Glutamatergic neuron (in vitro differentiated cells): ENCODE measurements at regions not wholly inside any gene's neighbourhood (a gene's known extent, or its start where the extent isn't known, plus 50 kb on each side); places are given as distances from the start of the nearest gene placed in this dataset.

Experiments
- DNase-seq: peaks from one replicate; pipeline ENCODE4 v3.0.0; 2022
- H3K27ac Mint-ChIP-seq: one replicate; pipeline ENCODE4 v1.8.0; 2020; ENCODE audit warnings: mild to moderate bottlenecking, mixed read lengths, inconsistent platforms; ENCODE audit not compliant: unreplicated experiment
- H3K27me3 Mint-ChIP-seq: one replicate; pipeline ENCODE4 v1.8.0; 2020; ENCODE audit warnings: mild to moderate bottlenecking, moderate library complexity, mixed read lengths, inconsistent platforms; ENCODE audit not compliant: unreplicated experiment
- H3K36me3 Mint-ChIP-seq: one replicate; pipeline ENCODE4 v1.8.0; 2020; ENCODE audit warnings: mild to moderate bottlenecking, mixed read lengths, inconsistent platforms; ENCODE audit not compliant: unreplicated experiment
- H3K4me1 Mint-ChIP-seq: one replicate; pipeline ENCODE4 v1.8.0; 2020; ENCODE audit warnings: mild to moderate bottlenecking, low read depth, mixed read lengths, inconsistent platforms; ENCODE audit not compliant: unreplicated experiment
- H3K4me3 Mint-ChIP-seq: one replicate; pipeline ENCODE4 v1.8.0; 2020; ENCODE audit warnings: mild to moderate bottlenecking, mixed read lengths, inconsistent platforms; ENCODE audit not compliant: unreplicated experiment
- H3K9me3 Mint-ChIP-seq: one replicate; pipeline ENCODE4 v1.8.0; 2020; ENCODE audit warnings: mild to moderate bottlenecking, moderate library complexity, mixed read lengths, inconsistent platforms; ENCODE audit not compliant: unreplicated experiment
- CTCF ChIP-seq: fragments of 200-600 bp; sonication (generic); IDR thresholded peaks from one replicate; pipeline ENCODE4 v1.5.0; 2021; ENCODE audit not compliant: partially characterized antibody, unreplicated experiment

GRCh38 chr2:13607139-13607538 lies 890.4 kb downstream of the TRIB2 start:
- Mint-ChIP-seq H3K4me1 (peaks cover 18% of the 10 kb centered on the region), H3K36me3 (no peaks in the 10 kb centered on the region), H3K27ac (peak overlapping the region; percentile 62), H3K27me3 (peaks cover 3% of the 10 kb centered on the region), H3K9me3 (no peaks in the 10 kb centered on the region), H3K4me3 (no peak overlapping the region)
- TF ChIP-seq CTCF: no peak
- DNase-seq: no peak

- Mint-ChIP-seq H3K27me3 (peaks cover 8% of the 10 kb centered on the region), H3K4me3 (no peak overlapping the region), H3K9me3 (peaks cover 17% of the 10 kb centered on the region), H3K27ac (no peak overlapping the region), H3K36me3 (no peaks in the 10 kb centered on the region), H3K4me1 (peaks cover 13% of the 10 kb centered on the region)
- TF ChIP-seq CTCF: no peak
- DNase-seq: no peak
Measured at GRCh38 chr2:13611939-13612338, 895.2 kb downstream of the TRIB2 start.

- Mint-ChIP-seq H3K27ac (peak overlapping the region; percentile 97), H3K4me3 (no peak overlapping the region), H3K27me3 (peaks cover 10% of the 10 kb centered on the region), H3K36me3 (peaks cover 10% of the 10 kb centered on the region), H3K4me1 (peaks cover 23% of the 10 kb centered on the region), H3K9me3 (peaks cover 24% of the 10 kb centered on the region)
- no peak for TF ChIP-seq CTCF
- DNase-seq: peak; percentile 50
Measured at GRCh38 chr2:13616059-13616458, 899.3 kb downstream of the TRIB2 start.

GRCh38 chr2:13616616-13617015 lies 899.9 kb downstream of the TRIB2 start:
- no peak for TF ChIP-seq CTCF
- DNase-seq: peak; percentile 56
- Mint-ChIP-seq H3K4me3 (peak overlapping the region; percentile 49), H3K27me3 (peaks cover 10% of the 10 kb centered on the region), H3K9me3 (peaks cover 24% of the 10 kb centered on the region), H3K4me1 (peaks cover 23% of the 10 kb centered on the region), H3K27ac (peak overlapping the region; percentile 97), H3K36me3 (peaks cover 10% of the 10 kb centered on the region)

- TF ChIP-seq CTCF: no peak
- Mint-ChIP-seq H3K4me1 (peaks cover 2% of the 10 kb centered on the region), H3K27me3 (no peaks in the 10 kb centered on the region), H3K27ac (no peak overlapping the region), H3K4me3 (no peak overlapping the region), H3K9me3 (no peaks in the 10 kb centered on the region), H3K36me3 (no peaks in the 10 kb centered on the region)
- DNase-seq: no peak
Measured at GRCh38 chr2:13628122-13628521, 911.4 kb downstream of the TRIB2 start.
